ENCODE measurements at regions not wholly inside any gene's neighbourhood (a gene's known extent, or its start where the extent isn't known, plus 50 kb on each side); places are given as distances from the start of the nearest gene placed in this dataset.

GRCh38 chr4:171025776-171026175 is 787.4 kb upstream of the GALNTL6 start:
- 35% methylated on average over 2 of the region's 2 CpGs for WGBS (ENCODE audit: insufficient coverage, low coverage, low lambda C conversion rate, missing lambda C conversion rate)
- TF ChIP-seq CTCF (IDR thresholded peaks at IDR 0.05) (no peak), POLR2A (IDR thresholded peaks at IDR 0.05) (no peak)
- no peaks in the 10 kb centered on the region for H3K27me3 ChIP-seq
- intact Hi-C loops (cut with DNase I) = no loop called here
- H3K4me1 ChIP-seq = no peaks in the 10 kb centered on the region
- no peak for ATAC-seq
- H3K4me3 ChIP-seq = no peak overlapping the region
- no peak for DNase-seq
- no peaks in the 10 kb centered on the region for H3K9me3 ChIP-seq
- no peaks in the 10 kb centered on the region for H3K36me3 ChIP-seq
- H3K27ac ChIP-seq = no peak overlapping the region

GRCh38 chr4:171025343-171025742 is 787.9 kb upstream of the GALNTL6 start:
- no peaks in the 10 kb centered on the region for H3K9me3 ChIP-seq
- H3K36me3 ChIP-seq = no peaks in the 10 kb centered on the region
- H3K27ac ChIP-seq = no peak overlapping the region
- ATAC-seq = no peak
- no peaks in the 10 kb centered on the region for H3K27me3 ChIP-seq
- WGBS (ENCODE audit: insufficient coverage, low coverage, low lambda C conversion rate, missing lambda C conversion rate) = 38% methylated on average over 2 of the region's 2 CpGs
- H3K4me3 ChIP-seq = no peak overlapping the region
- H3K4me1 ChIP-seq = no peaks in the 10 kb centered on the region
- intact Hi-C loops (cut with DNase I) = no loop called here
- DNase-seq = no peak
- TF ChIP-seq POLR2A (IDR thresholded peaks at IDR 0.05) (no peak), CTCF (IDR thresholded peaks at IDR 0.05) (no peak)

- H3K4me1 ChIP-seq = no peaks in the 10 kb centered on the region
- DNase-seq = no peak
- WGBS (ENCODE audit: insufficient coverage, low coverage, low lambda C conversion rate, missing lambda C conversion rate) = 68% methylated on average over 4 of the region's 4 CpGs
- no peaks in the 10 kb centered on the region for H3K9me3 ChIP-seq
- intact Hi-C loops (cut with DNase I) = no loop called here
- TF ChIP-seq POLR2A (IDR thresholded peaks at IDR 0.05) (no peak), CTCF (IDR thresholded peaks at IDR 0.05) (no peak)
- H3K27ac ChIP-seq = no peak overlapping the region
- H3K27me3 ChIP-seq = no peaks in the 10 kb centered on the region
- ATAC-seq = no peak
- H3K36me3 ChIP-seq = no peaks in the 10 kb centered on the region
- H3K4me3 ChIP-seq = no peak overlapping the region
Observed at GRCh38 chr4:171024720-171025303, 788.4 kb upstream of the GALNTL6 start.

- H3K27me3 ChIP-seq = no peaks in the 10 kb centered on the region
- intact Hi-C loops (cut with DNase I) = no loop called here
- no peak overlapping the region for H3K4me3 ChIP-seq
- WGBS (ENCODE audit: insufficient coverage, low coverage, low lambda C conversion rate, missing lambda C conversion rate) = 35% methylated on average over 3 of the region's 3 CpGs
- TF ChIP-seq POLR2A (IDR thresholded peaks at IDR 0.05) (no peak), CTCF (IDR thresholded peaks at IDR 0.05) (no peak)
- H3K4me1 ChIP-seq = no peaks in the 10 kb centered on the region
- H3K36me3 ChIP-seq = no peaks in the 10 kb centered on the region
- H3K9me3 ChIP-seq = no peaks in the 10 kb centered on the region
- ATAC-seq = no peak
- no peak overlapping the region for H3K27ac ChIP-seq
- no peak for DNase-seq
Observed at GRCh38 chr4:171022824-171023230, 790.4 kb upstream of the GALNTL6 start.

GRCh38 chr4:171017593-171017992 is 795.6 kb upstream of the GALNTL6 start:
- intact Hi-C loops (cut with DNase I) = no loop called here
- Histone ChIP-seq H3K4me3 (no peak overlapping the region), H3K27ac (no peak overlapping the region), H3K27me3 (no peaks in the 10 kb centered on the region), H3K9me3 (no peaks in the 10 kb centered on the region), H3K36me3 (no peaks in the 10 kb centered on the region), H3K4me1 (no peaks in the 10 kb centered on the region)
- ATAC-seq (no peak), DNase-seq (no peak)
- TF ChIP-seq POLR2A (IDR thresholded peaks at IDR 0.05) (no peak), CTCF (IDR thresholded peaks at IDR 0.05) (no peak)
- no CpG with 5 or more reads among the region's 1 CpG for WGBS (ENCODE audit: insufficient coverage, low coverage, low lambda C conversion rate, missing lambda C conversion rate)

Measured in right lobe of liver (tissue), 6 donors.